KMS-11 (cell line): ENCODE measurements at regions not wholly inside any gene's neighbourhood (a gene's known extent, or its start where the extent isn't known, plus 50 kb on each side); places are given as distances from the start of the nearest gene placed in this dataset.

Experiments used
- H2AFZ ChIP-seq: fragments of 200-600 bp; sonication (generic); 2 replicates; pipeline ENCODE4 v1.6.1; 2016; ENCODE audit warnings: antibody characterized with exemption, mixed run types, low read depth
- H3K27ac ChIP-seq: fragments of 200-600 bp; sonication (generic); 2 replicates; pipeline ENCODE4 v1.6.1; 2016; ENCODE audit warnings: mild to moderate bottlenecking, mixed run types
- H3K27me3 ChIP-seq: fragments of 200-600 bp; sonication (generic); 2 replicates; pipeline ENCODE4 v1.6.1; 2017; ENCODE audit warnings: mild to moderate bottlenecking, low read depth, mixed run types, moderate library complexity; ENCODE audit not compliant: insufficient read depth
- H3K36me3 ChIP-seq: fragments of 200-600 bp; sonication (generic); 2 replicates; pipeline ENCODE4 v1.6.1; 2017; ENCODE audit warnings: mild to moderate bottlenecking, mixed run types; ENCODE audit not compliant: insufficient read depth
- H3K4me1 ChIP-seq: fragments of 200-600 bp; sonication (generic); 2 replicates; pipeline ENCODE4 v1.6.1; 2016; ENCODE audit warnings: mild to moderate bottlenecking, low read depth, mixed run types; ENCODE audit not compliant: poor library complexity, severe bottlenecking
- H3K4me2 ChIP-seq: fragments of 200-600 bp; sonication (generic); 2 replicates; pipeline ENCODE4 v1.7.0; 2016; ENCODE audit warnings: mild to moderate bottlenecking, mixed run types
- H3K4me3 ChIP-seq: fragments of 200-600 bp; sonication (generic); IDR thresholded peaks from 2 replicates; pipeline ENCODE4 v1.6.1; 2017; ENCODE audit warnings: low read depth, low read length, mixed read lengths; ENCODE audit not compliant: insufficient read depth
- H3K79me2 ChIP-seq: fragments of 200-600 bp; sonication (generic); 2 replicates; pipeline ENCODE4 v1.6.1; 2016; ENCODE audit warnings: low read depth, mixed run types; ENCODE audit not compliant: insufficient read depth
- H3K9ac ChIP-seq: fragments of 200-600 bp; sonication (generic); 2 replicates; pipeline ENCODE4 v1.6.1; 2016; ENCODE audit warnings: mild to moderate bottlenecking, mixed run types
- H4K20me1 ChIP-seq: fragments of 200-600 bp; sonication (generic); 2 replicates; pipeline ENCODE4 v1.6.1; 2016; ENCODE audit warnings: mild to moderate bottlenecking, mixed run types; ENCODE audit not compliant: insufficient read depth
- TF ChIP-seq, protein P1 (sequence below): fragments of 200-600 bp; sonication (generic); conservative IDR thresholded peaks from 2 replicates; pipeline ENCODE4 v1.6.1; 2017; ENCODE audit warnings: low read depth, mild to moderate bottlenecking, antibody characterized with exemption, low read length, moderate library complexity, mixed read lengths

DNA sequence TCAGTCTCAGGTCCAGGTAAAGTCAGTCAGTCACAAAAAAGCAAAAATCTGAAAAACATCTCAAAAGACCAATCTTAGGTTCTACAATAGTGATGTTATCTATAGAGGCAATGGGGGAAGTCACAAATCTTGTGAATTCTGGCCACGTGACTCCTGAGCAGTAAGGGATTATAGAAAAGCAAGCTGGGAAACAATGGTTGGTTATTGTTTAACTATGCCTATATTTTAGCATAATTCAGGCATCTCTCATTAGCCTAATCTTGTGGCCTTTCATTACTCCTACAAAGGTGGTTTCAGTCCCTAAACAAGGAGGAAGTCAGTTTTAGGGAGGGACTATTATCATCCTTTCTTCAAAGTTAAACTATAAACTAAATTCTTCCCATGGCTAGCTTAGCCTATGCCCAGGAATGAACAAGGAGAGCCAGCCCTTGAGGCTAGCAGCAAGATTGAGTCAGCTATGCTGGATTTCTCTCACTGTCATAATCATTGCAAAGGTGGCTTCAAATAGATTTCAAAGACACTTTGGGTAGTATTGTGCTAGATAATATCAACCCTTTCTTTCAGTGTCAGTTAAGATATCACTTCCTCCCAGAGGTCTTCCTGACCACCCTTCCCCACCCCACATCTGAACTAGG is 56.4 kb upstream of the ITGA6 start:
- Histone ChIP-seq H3K9ac (no peak overlapping the region), H3K79me2 (no peaks in the 10 kb centered on the region), H3K4me3 (no peak overlapping the region), H2AFZ (no peak overlapping the region), H4K20me1 (no peaks in the 10 kb centered on the region), H3K4me2 (no peak overlapping the region), H3K27me3 (no peaks in the 10 kb centered on the region), H3K4me1 (no peaks in the 10 kb centered on the region), H3K36me3 (no peaks in the 10 kb centered on the region), H3K27ac (no peak overlapping the region)
- TF ChIP-seq, protein P1, sequence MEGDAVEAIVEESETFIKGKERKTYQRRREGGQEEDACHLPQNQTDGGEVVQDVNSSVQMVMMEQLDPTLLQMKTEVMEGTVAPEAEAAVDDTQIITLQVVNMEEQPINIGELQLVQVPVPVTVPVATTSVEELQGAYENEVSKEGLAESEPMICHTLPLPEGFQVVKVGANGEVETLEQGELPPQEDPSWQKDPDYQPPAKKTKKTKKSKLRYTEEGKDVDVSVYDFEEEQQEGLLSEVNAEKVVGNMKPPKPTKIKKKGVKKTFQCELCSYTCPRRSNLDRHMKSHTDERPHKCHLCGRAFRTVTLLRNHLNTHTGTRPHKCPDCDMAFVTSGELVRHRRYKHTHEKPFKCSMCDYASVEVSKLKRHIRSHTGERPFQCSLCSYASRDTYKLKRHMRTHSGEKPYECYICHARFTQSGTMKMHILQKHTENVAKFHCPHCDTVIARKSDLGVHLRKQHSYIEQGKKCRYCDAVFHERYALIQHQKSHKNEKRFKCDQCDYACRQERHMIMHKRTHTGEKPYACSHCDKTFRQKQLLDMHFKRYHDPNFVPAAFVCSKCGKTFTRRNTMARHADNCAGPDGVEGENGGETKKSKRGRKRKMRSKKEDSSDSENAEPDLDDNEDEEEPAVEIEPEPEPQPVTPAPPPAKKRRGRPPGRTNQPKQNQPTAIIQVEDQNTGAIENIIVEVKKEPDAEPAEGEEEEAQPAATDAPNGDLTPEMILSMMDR, result no peak

DNA sequence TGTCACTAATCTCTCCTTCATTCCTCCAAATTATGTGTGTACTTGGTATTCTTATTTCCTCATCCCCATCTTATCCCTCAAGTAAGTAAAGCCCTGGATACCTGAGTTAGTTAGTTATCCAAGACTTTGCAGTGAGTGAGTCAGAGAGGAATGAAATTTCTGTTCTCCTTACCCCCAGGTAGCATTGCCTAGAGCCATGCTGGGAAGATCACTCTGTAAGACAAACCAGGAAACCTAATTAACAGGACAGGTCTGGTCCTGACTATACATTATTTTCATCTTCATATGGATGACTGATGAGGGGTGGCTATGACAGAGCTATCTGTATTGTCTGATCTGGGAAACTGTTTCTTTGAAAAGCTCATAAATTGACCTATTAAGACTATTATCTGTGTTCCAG is 55.0 kb upstream of the ITGA6 start:
- no peaks in the 10 kb centered on the region for H3K36me3 ChIP-seq
- TF ChIP-seq, protein P1, result no peak
- H3K27ac ChIP-seq, result no peak overlapping the region
- H4K20me1 ChIP-seq, result no peaks in the 10 kb centered on the region
- H3K79me2 ChIP-seq, result no peaks in the 10 kb centered on the region
- no peaks in the 10 kb centered on the region for H3K4me1 ChIP-seq
- no peaks in the 10 kb centered on the region for H3K27me3 ChIP-seq
- no peak overlapping the region for H3K9ac ChIP-seq
- H3K4me3 ChIP-seq, result no peak overlapping the region
- H3K4me2 ChIP-seq, result no peak overlapping the region
- no peak overlapping the region for H2AFZ ChIP-seq

DNA sequence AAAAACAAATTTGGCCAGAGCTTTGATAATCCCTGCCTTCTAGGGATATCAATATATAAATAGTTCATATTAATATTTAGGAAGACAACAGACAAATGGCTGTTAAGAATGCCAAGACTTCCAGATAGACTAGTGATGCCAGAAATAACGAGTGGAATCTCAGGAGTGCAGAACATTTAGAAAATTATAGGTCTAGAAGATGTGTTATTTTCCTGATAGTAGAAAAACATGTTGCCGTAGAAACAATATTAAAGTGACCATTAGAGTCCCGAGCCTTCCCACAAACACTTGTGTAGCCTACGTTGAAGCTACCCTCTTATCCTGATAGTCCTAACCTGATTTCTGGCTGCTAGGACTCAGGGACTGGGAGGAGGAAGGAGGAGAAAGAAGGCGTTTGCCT is 54.3 kb upstream of the ITGA6 start:
- H3K4me3 ChIP-seq, result no peak overlapping the region
- H4K20me1 ChIP-seq, result no peaks in the 10 kb centered on the region
- TF ChIP-seq, protein P1, result no peak
- no peaks in the 10 kb centered on the region for H3K27me3 ChIP-seq
- H3K9ac ChIP-seq, result no peak overlapping the region
- no peak overlapping the region for H3K4me2 ChIP-seq
- H3K27ac ChIP-seq, result no peak overlapping the region
- no peaks in the 10 kb centered on the region for H3K4me1 ChIP-seq
- no peak overlapping the region for H2AFZ ChIP-seq
- no peaks in the 10 kb centered on the region for H3K36me3 ChIP-seq
- H3K79me2 ChIP-seq, result no peaks in the 10 kb centered on the region

DNA sequence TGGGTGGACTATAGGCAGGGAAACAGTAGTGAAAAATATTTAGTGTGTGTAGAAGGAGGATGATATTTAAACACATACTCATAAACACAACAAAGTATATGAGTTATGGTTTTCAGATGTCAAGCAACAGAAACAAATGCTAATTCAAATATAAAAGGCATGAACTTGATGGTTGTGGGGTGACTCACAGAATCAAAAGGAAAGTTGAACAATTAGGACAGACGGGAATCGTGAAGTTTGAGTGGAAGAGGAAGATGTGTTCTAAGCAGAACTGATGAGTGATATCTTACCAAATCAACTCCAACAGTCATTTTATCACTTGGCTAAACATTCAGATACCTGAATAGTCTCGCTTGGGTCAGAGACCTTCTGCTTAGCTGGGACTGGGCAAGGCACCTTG is 53.6 kb upstream of the ITGA6 start:
- Histone ChIP-seq H3K4me2 (no peak overlapping the region), H3K79me2 (no peaks in the 10 kb centered on the region), H3K36me3 (no peaks in the 10 kb centered on the region), H3K4me1 (no peaks in the 10 kb centered on the region), H3K27ac (no peak overlapping the region), H3K27me3 (no peaks in the 10 kb centered on the region), H3K4me3 (no peak overlapping the region), H3K9ac (no peak overlapping the region), H4K20me1 (no peaks in the 10 kb centered on the region), H2AFZ (no peak overlapping the region)
- TF ChIP-seq, protein P1, result no peak
